ENCODE measurements at regions not wholly inside any gene's neighbourhood (a gene's known extent, or its start where the extent isn't known, plus 50 kb on each side); places are given as distances from the start of the nearest gene placed in this dataset.

DNA sequence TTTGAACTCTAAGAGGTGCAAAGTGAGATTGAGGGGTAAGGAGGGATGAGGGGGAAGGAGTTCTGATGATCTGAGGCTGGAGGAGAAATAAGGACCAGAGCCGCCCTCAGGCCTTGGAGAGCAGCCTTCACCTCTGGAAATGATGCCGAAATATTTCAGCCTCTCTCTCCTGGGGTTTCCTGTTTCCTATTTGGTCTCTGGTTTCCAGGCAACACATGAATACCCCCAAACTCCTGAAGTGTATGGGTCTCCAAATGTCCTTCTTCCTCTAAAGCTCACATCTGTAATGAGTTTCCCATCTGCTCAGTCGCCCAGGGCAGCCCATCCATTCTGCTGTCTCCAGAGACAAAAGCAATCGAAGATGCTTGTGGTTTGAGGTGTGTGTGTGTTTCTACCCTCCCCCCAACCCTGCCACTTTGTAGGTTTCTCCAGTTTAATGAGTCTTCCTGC, 52.0 kb upstream of the FAM20B start:
- CTCF ChIA-PET, result interaction anchor here (1.1 kb wide), 1 partner anchor 220 kb away, joined by 4 read pairs; no protein-coding TSS in a partner anchor

More for the DNA sequence above, 52.0 kb upstream of the FAM20B start:
- Histone ChIP-seq H3K4me3 (ENCODE audit: low read depth, low read length) (no peak overlapping the region), H3K27ac (ENCODE audit: low read depth, low read length) (no peak overlapping the region), H3K27me3 (ENCODE audit: control insufficient read depth, insufficient read depth, low read length) (peaks cover 7% of the 10 kb centered on the region), H3K9me3 (ENCODE audit: control insufficient read depth, insufficient read depth, low read length) (peaks cover 13% of the 10 kb centered on the region)
- DNase-seq (ENCODE audit: low read depth, low spot score), result no peak
- TF ChIP-seq, protein P1, sequence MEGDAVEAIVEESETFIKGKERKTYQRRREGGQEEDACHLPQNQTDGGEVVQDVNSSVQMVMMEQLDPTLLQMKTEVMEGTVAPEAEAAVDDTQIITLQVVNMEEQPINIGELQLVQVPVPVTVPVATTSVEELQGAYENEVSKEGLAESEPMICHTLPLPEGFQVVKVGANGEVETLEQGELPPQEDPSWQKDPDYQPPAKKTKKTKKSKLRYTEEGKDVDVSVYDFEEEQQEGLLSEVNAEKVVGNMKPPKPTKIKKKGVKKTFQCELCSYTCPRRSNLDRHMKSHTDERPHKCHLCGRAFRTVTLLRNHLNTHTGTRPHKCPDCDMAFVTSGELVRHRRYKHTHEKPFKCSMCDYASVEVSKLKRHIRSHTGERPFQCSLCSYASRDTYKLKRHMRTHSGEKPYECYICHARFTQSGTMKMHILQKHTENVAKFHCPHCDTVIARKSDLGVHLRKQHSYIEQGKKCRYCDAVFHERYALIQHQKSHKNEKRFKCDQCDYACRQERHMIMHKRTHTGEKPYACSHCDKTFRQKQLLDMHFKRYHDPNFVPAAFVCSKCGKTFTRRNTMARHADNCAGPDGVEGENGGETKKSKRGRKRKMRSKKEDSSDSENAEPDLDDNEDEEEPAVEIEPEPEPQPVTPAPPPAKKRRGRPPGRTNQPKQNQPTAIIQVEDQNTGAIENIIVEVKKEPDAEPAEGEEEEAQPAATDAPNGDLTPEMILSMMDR (IDR thresholded peaks at IDR 0.05; ENCODE audit: low read depth, low read length), result no peak
- POLR2A ChIA-PET, result no interaction called here
